Neuronal stem cell (in vitro differentiated cells): ENCODE measurements at regions not wholly inside any gene's neighbourhood (a gene's known extent, or its start where the extent isn't known, plus 50 kb on each side); places are given as distances from the start of the nearest gene placed in this dataset.

Experiments
- DNase-seq: peaks from one replicate; pipeline ENCODE4 v3.0.0-alpha.2; 2013; ENCODE audit warnings: low spot score
- H2AFZ ChIP-seq: one replicate; pipeline ENCODE4 v1.6.1; 2013; ENCODE audit warnings: mild to moderate bottlenecking, low read length, inconsistent platforms
- H2AK5ac ChIP-seq: 2 replicates; pipeline ENCODE4 v1.6.1; 2013; ENCODE audit warnings: low read depth, mild to moderate bottlenecking, inconsistent platforms, low read length, moderate library complexity, mixed read lengths
- H2BK120ac ChIP-seq: 2 replicates; pipeline ENCODE4 v1.6.1; 2013; ENCODE audit warnings: low read depth, mild to moderate bottlenecking, inconsistent platforms, low read length, moderate library complexity, mixed read lengths
- H2BK12ac ChIP-seq: one replicate; pipeline ENCODE4 v1.6.1; 2013; ENCODE audit warnings: low read length, inconsistent platforms
- H2BK15ac ChIP-seq: 2 replicates; pipeline ENCODE4 v1.6.1; 2013; ENCODE audit warnings: mild to moderate bottlenecking, low read length, inconsistent platforms, mixed read lengths
- H2BK5ac ChIP-seq: one replicate; pipeline ENCODE4 v1.6.1; 2013; ENCODE audit warnings: inconsistent platforms, mild to moderate bottlenecking, low read length, moderate library complexity
- H3K14ac ChIP-seq: one replicate; pipeline ENCODE4 v1.6.1; 2013; ENCODE audit warnings: low read length, inconsistent platforms
- H3K18ac ChIP-seq: 2 replicates; pipeline ENCODE4 v1.6.1; 2013; ENCODE audit warnings: low read length, inconsistent platforms
- H3K23ac ChIP-seq: 2 replicates; pipeline ENCODE4 v1.6.1; 2013; ENCODE audit warnings: low read depth, mild to moderate bottlenecking, mixed read lengths, low read length, inconsistent platforms; ENCODE audit not compliant: poor library complexity
- H3K27ac ChIP-seq: replicated peaks from 3 replicates; pipeline ENCODE4 v1.5.1; 2013; ENCODE audit warnings: low read length, inconsistent platforms
- H3K27me3 ChIP-seq, 3 experiments: 2 replicates each; pipeline ENCODE4 v1.6.1; 2013; ENCODE audit warnings: low read length in 3 of 3, mild to moderate bottlenecking in 2 of 3, inconsistent platforms in 1 of 3, low read depth in 1 of 3, mixed read lengths in 1 of 3, moderate library complexity in 1 of 3; ENCODE audit not compliant: control insufficient read depth in 3 of 3, insufficient read depth in 3 of 3
- H3K36me3 ChIP-seq, 2 donors: replicated peaks in 1 of 2; 2 replicates each; pipeline ENCODE4 v1.6.1; 2013; ENCODE audit warnings: low read length in 2 of 2; ENCODE audit not compliant: control insufficient read depth in 2 of 2, insufficient read depth in 2 of 2
- H3K4ac ChIP-seq: 2 replicates; pipeline ENCODE4 v1.6.1; 2013; ENCODE audit warnings: inconsistent platforms, mild to moderate bottlenecking, low read length, moderate library complexity
- H3K4me1 ChIP-seq, 2 donors: 1 replicate in 1 of 2; 2 replicates in 1 of 2; pipeline ENCODE4 v1.6.1; 2013; ENCODE audit warnings: low read length in 2 of 2, low read depth in 1 of 2; ENCODE audit not compliant: control insufficient read depth in 2 of 2, insufficient read depth in 1 of 2
- H3K4me2 ChIP-seq: one replicate; pipeline ENCODE4 v1.6.1; 2013; ENCODE audit warnings: mild to moderate bottlenecking, low read length, inconsistent platforms; ENCODE audit not compliant: insufficient read depth, poor library complexity, severe bottlenecking
- H3K4me3 ChIP-seq, 2 donors: 2 replicates each; pipeline ENCODE4 v1.5.1; 2013; ENCODE audit warnings: low read length in 2 of 2, mild to moderate bottlenecking in 2 of 2, inconsistent platforms in 1 of 2, moderate library complexity in 1 of 2
- H3K79me1 ChIP-seq: one replicate; pipeline ENCODE4 v1.6.1; 2013; ENCODE audit warnings: low read depth, mild to moderate bottlenecking, inconsistent platforms, low read length, moderate library complexity
- H3K9ac ChIP-seq: one replicate; pipeline ENCODE4 v1.6.1; 2013; ENCODE audit warnings: mild to moderate bottlenecking, low read depth, low read length, inconsistent platforms; ENCODE audit not compliant: poor library complexity
- H3K9me3 ChIP-seq, 2 donors: replicated peaks in 1 of 2; 2 replicates each; pipeline versions ENCODE3 to v1.6.1; 2013; ENCODE audit warnings: low read length in 2 of 2, mild to moderate bottlenecking in 2 of 2, inconsistent platforms in 1 of 2, low read depth in 1 of 2, mixed read lengths in 1 of 2, moderate library complexity in 1 of 2; ENCODE audit not compliant: control insufficient read depth in 2 of 2, insufficient read depth in 1 of 2
- H4K8ac ChIP-seq: one replicate; pipeline ENCODE4 v1.6.1; 2013; ENCODE audit warnings: low read depth, mild to moderate bottlenecking, inconsistent platforms, low read length, moderate library complexity
- H4K91ac ChIP-seq: one replicate; pipeline ENCODE4 v1.6.1; 2013; ENCODE audit warnings: low read length, low read depth, mild to moderate bottlenecking, inconsistent platforms; ENCODE audit not compliant: poor library complexity
- WGBS, 2 donors: extraction: QIAGEN DNeasy Blood & Tissue Kit; methylation state at CpG; one replicate each; pipeline ENCODE4 v1.1.7; 2013; ENCODE audit warnings: missing lambda C conversion rate in 2 of 2, mixed read lengths in 1 of 2; ENCODE audit not compliant: insufficient read length in 2 of 2, insufficient replicate concordance in 1 of 2; ENCODE audit errors: extremely low coverage in 2 of 2; 5-methylcytosine and 5-hydroxymethylcytosine counted together

GRCh38 chr14:83660597-83660996 is 1869.3 kb upstream of the FLRT2 start:
- H2AK5ac ChIP-seq: no peak overlapping the region
- no peaks in the 10 kb centered on the region for H3K36me3 ChIP-seq
- H3K9me3 ChIP-seq: no peaks in the 10 kb centered on the region
- H3K14ac ChIP-seq: no peak overlapping the region
- H4K8ac ChIP-seq: no peak overlapping the region
- H3K4ac ChIP-seq: no peak overlapping the region
- H3K9ac ChIP-seq: no peak overlapping the region
- no peak overlapping the region for H2BK15ac ChIP-seq
- H3K23ac ChIP-seq: no peak overlapping the region
- H3K27me3 ChIP-seq: no peaks in the 10 kb centered on the region
- H3K4me1 ChIP-seq: peaks cover 0 to 1% of the 10 kb centered on the region in 2 donors
- H3K4me2 ChIP-seq: no peak overlapping the region
- no peak overlapping the region for H2AFZ ChIP-seq
- H2BK120ac ChIP-seq: no peak overlapping the region
- H3K79me1 ChIP-seq: no peaks in the 10 kb centered on the region
- no peak overlapping the region for H2BK5ac ChIP-seq
- no peak overlapping the region for H3K18ac ChIP-seq
- H3K27ac ChIP-seq: no peak overlapping the region
- H2BK12ac ChIP-seq: no peak overlapping the region
- DNase-seq: no peak
- H4K91ac ChIP-seq: no peak overlapping the region
- WGBS, 2 donors: no CpG with 5 or more reads among the region's 1 CpG
- no peak overlapping the region for H3K4me3 ChIP-seq

GRCh38 chr14:83664389-83664788 is 1865.6 kb upstream of the FLRT2 start:
- H3K4me3 ChIP-seq: no peak overlapping the region
- no peaks in the 10 kb centered on the region for H3K9me3 ChIP-seq
- no peak overlapping the region for H2AFZ ChIP-seq
- H3K4me2 ChIP-seq: no peak overlapping the region
- H3K23ac ChIP-seq: no peak overlapping the region
- H2BK12ac ChIP-seq: no peak overlapping the region
- H4K91ac ChIP-seq: no peak overlapping the region
- H3K14ac ChIP-seq: no peak overlapping the region
- H3K27me3 ChIP-seq: no peaks in the 10 kb centered on the region
- no peak overlapping the region for H2AK5ac ChIP-seq
- H2BK120ac ChIP-seq: no peak overlapping the region
- no peak overlapping the region for H3K27ac ChIP-seq
- H4K8ac ChIP-seq: no peak overlapping the region
- no peak overlapping the region for H2BK5ac ChIP-seq
- no peak overlapping the region for H3K4ac ChIP-seq
- no peak for DNase-seq
- peaks cover 0 to 1% of the 10 kb centered on the region in 2 donors for H3K4me1 ChIP-seq
- H3K79me1 ChIP-seq: no peaks in the 10 kb centered on the region
- no peak overlapping the region for H3K18ac ChIP-seq
- no peak overlapping the region for H3K9ac ChIP-seq
- H2BK15ac ChIP-seq: no peak overlapping the region
- no peaks in the 10 kb centered on the region for H3K36me3 ChIP-seq

- DNase-seq: no peak
These were observed 1840.7 kb upstream of the FLRT2 start for GRCh38 chr14:83689265-83689664.

GRCh38 chr14:83697099-83697498 is 1832.8 kb upstream of the FLRT2 start:
- H3K4me3 ChIP-seq: no peak overlapping the region
- H3K27ac ChIP-seq: no peak overlapping the region
- H3K4me1 ChIP-seq: no peaks in the 10 kb centered on the region
- H3K23ac ChIP-seq: no peak overlapping the region
- H3K14ac ChIP-seq: no peak overlapping the region
- no peak for DNase-seq
- H2BK5ac ChIP-seq: no peak overlapping the region
- H3K9ac ChIP-seq: no peak overlapping the region
- H2BK15ac ChIP-seq: no peak overlapping the region
- no peaks in the 10 kb centered on the region for H3K9me3 ChIP-seq
- no peak overlapping the region for H2AK5ac ChIP-seq
- no peaks in the 10 kb centered on the region for H3K79me1 ChIP-seq
- H3K4me2 ChIP-seq: no peak overlapping the region
- no peak overlapping the region for H3K18ac ChIP-seq
- no peaks in the 10 kb centered on the region for H3K27me3 ChIP-seq
- no peak overlapping the region for H2BK120ac ChIP-seq
- no peak overlapping the region for H4K8ac ChIP-seq
- H2BK12ac ChIP-seq: no peak overlapping the region
- H4K91ac ChIP-seq: no peak overlapping the region
- H3K4ac ChIP-seq: no peak overlapping the region
- H3K36me3 ChIP-seq: no peaks in the 10 kb centered on the region
- H2AFZ ChIP-seq: no peak overlapping the region

More at GRCh38 chr14:83689265-83689664, 1840.7 kb upstream of the FLRT2 start:
- H3K27ac ChIP-seq: no peak overlapping the region
- no peaks in the 10 kb centered on the region for H3K4me1 ChIP-seq
- no peak overlapping the region for H2AK5ac ChIP-seq
- no peak overlapping the region for H3K14ac ChIP-seq
- no peaks in the 10 kb centered on the region for H3K79me1 ChIP-seq
- no peaks in the 10 kb centered on the region for H3K36me3 ChIP-seq
- H3K23ac ChIP-seq: no peak overlapping the region
- no peak overlapping the region for H4K8ac ChIP-seq
- H2BK15ac ChIP-seq: no peak overlapping the region
- no peak overlapping the region for H3K18ac ChIP-seq
- H2BK120ac ChIP-seq: no peak overlapping the region
- H3K9me3 ChIP-seq: no peaks in the 10 kb centered on the region
- H3K9ac ChIP-seq: no peak overlapping the region
- no peak overlapping the region for H2BK5ac ChIP-seq
- H2BK12ac ChIP-seq: no peak overlapping the region
- no peak overlapping the region for H3K4ac ChIP-seq
- WGBS, 2 donors: no CpG with 5 or more reads among the region's 1 CpG
- H3K27me3 ChIP-seq: no peaks in the 10 kb centered on the region
- H3K4me2 ChIP-seq: no peak overlapping the region
- H2AFZ ChIP-seq: no peak overlapping the region
- no peak overlapping the region for H3K4me3 ChIP-seq
- no peak overlapping the region for H4K91ac ChIP-seq
